Mucosa of descending colon (tissue), 3 donors: ENCODE measurements at regions not wholly inside any gene's neighbourhood (a gene's known extent, or its start where the extent isn't known, plus 50 kb on each side); places are given as distances from the start of the nearest gene placed in this dataset.

Source experiments
- ATAC-seq: fragments of 200-7000 bp; cut with Tn5 transposase; one replicate; pipeline ENCODE4 v1.9.1; 2020; ENCODE audit warnings: mild to moderate bottlenecking, moderate library complexity
- DNase-seq, 3 donors: peaks; one replicate each; pipeline ENCODE4 v3.0.0-alpha.2; 2020
- H3K36me3 ChIP-seq: fragments of 200-600 bp; one replicate; pipeline ENCODE4 v1.8.0; 2021; ENCODE audit warnings: low read depth, mild to moderate bottlenecking
- H3K4me1 ChIP-seq: fragments of 200-600 bp; one replicate; pipeline ENCODE4 v1.8.0; 2021; ENCODE audit warnings: low read depth, mild to moderate bottlenecking
- H3K4me3 ChIP-seq: fragments of 200-600 bp; one replicate; pipeline ENCODE4 v1.8.0; 2021; ENCODE audit warnings: mild to moderate bottlenecking
- H3K9me3 ChIP-seq: fragments of 200-600 bp; one replicate; pipeline ENCODE4 v1.8.0; 2021; ENCODE audit warnings: mild to moderate bottlenecking
- CTCF ChIP-seq: fragments of 200-600 bp; IDR thresholded peaks from one replicate; pipeline ENCODE4 v1.8.0; 2022; ENCODE audit warnings: antibody characterized with exemption, mild to moderate bottlenecking
- intact Hi-C, 2 donors: fragments of 100-400 bp; cut with DNase I in 1 of 2; cut with micrococcal nuclease in 1 of 2; formaldehyde crosslinking; loops; one replicate each; pipeline versions ENCODE4 v1.11.0 to v1.11.1; 2022; cut with DNase I, micrococcal nuclease
- donor health status: DM: no; HTN: no; CAD: no; lungs with moderate emphysema.
- donor health status: DM: no; HTN: no; CAD: no.
- donor health status: DM: no; HTN: yes; CAD: no.

- no peak for TF ChIP-seq CTCF
Observed at GRCh38 chr13:76474356-76474755, 411.8 kb downstream of the KCTD12 start.

DNA sequence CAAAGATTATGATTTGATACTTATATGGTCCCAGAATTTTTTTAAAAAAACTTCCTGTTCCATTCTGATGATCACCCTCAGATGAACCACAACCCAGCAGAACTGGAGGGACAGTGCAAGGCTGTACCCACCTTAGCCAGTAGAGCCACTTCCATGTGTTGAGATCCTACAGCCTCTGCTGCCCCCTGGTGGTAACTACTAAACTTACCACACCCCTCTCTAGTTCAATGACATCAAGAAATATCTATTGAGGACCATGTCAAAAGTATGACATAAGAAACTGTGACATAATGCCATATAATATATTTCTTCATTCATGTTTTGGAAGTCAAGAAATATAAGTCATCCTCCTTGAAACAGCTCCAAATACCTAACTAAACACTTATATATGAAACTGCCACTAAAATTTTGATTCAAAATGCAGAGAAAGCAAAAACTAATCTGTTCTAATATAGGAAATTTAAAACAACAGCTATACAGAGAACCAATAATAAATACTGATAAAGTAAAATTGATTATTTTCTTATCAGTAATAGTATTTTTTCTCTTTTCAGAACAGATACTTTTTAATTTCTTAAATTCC, 412.6 kb downstream of the KCTD12 start:
- intact Hi-C loops: loop anchor here (2.0 to 10.0 kb wide), 2 partner anchors 431 to 597 kb away; no protein-coding TSS in a partner anchor
- no peaks in the 10 kb centered on the region for H3K4me1 ChIP-seq
- TF ChIP-seq CTCF: peak; percentile 55

More at GRCh38 chr13:76474356-76474755, 411.8 kb downstream of the KCTD12 start:
- Histone ChIP-seq H3K36me3 (no peaks in the 10 kb centered on the region), H3K4me3 (no peak overlapping the region), H3K9me3 (no peaks in the 10 kb centered on the region), H3K4me1 (no peaks in the 10 kb centered on the region)
- intact Hi-C loops: loop anchor here (10.0 kb wide), 1 partner anchor 430 kb away; no protein-coding TSS in a partner anchor
- DNase-seq: no peak
- no peak for ATAC-seq

DNA sequence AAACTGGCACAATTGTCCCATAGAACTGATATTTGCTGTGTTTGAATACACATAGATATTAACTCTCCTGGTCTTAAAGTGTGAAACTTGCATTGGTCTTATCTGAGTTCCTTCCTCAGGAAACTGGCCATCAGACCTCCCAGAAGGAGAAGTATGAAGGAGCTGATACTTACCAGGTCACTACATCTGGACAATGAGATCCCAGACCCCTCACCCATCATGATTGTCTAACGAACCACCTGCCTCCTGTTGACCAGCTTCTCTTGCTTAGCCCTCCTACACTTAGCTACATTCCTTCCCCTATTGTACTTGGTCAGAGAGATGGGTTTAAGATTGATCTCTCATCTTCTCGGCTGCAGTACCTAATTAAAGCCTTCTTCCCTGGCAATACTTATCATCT, 413.3 kb downstream of the KCTD12 start:
- no peak for TF ChIP-seq CTCF
- ATAC-seq (no peak), DNase-seq (no peak)
- Histone ChIP-seq H3K4me1 (no peaks in the 10 kb centered on the region), H3K36me3 (no peaks in the 10 kb centered on the region), H3K4me3 (no peak overlapping the region), H3K9me3 (no peaks in the 10 kb centered on the region)
- intact Hi-C loops: loop anchor here (2.0 to 10.0 kb wide), 2 partner anchors 432 to 596 kb away; no protein-coding TSS in a partner anchor

More for the DNA sequence above, 412.6 kb downstream of the KCTD12 start:
- ATAC-seq: peak; percentile 87
- H3K9me3 ChIP-seq: no peaks in the 10 kb centered on the region
- peak in 2 of 3 donors; percentile 33 to 78 for DNase-seq
- no peaks in the 10 kb centered on the region for H3K36me3 ChIP-seq
- no peak overlapping the region for H3K4me3 ChIP-seq

GRCh38 chr13:76471486-76471885, 414.7 kb downstream of the KCTD12 start:
- ATAC-seq: no peak
- intact Hi-C loops: loop anchor here (10.0 kb wide), 1 partner anchor 433 kb away; no protein-coding TSS in a partner anchor

GRCh38 chr13:76470991-76471390, 415.2 kb downstream of the KCTD12 start:
- TF ChIP-seq CTCF: no peak
- Histone ChIP-seq H3K4me1 (no peaks in the 10 kb centered on the region), H3K9me3 (no peaks in the 10 kb centered on the region), H3K4me3 (no peak overlapping the region), H3K36me3 (no peaks in the 10 kb centered on the region)
- ATAC-seq (no peak), DNase-seq (no peak)
- intact Hi-C loops: loop anchor here (10.0 kb wide), 1 partner anchor 434 kb away; no protein-coding TSS in a partner anchor

More at GRCh38 chr13:76471486-76471885, 414.7 kb downstream of the KCTD12 start:
- Histone ChIP-seq H3K4me1 (no peaks in the 10 kb centered on the region), H3K9me3 (no peaks in the 10 kb centered on the region), H3K36me3 (no peaks in the 10 kb centered on the region), H3K4me3 (no peak overlapping the region)
- DNase-seq: no peak
- TF ChIP-seq CTCF: no peak
